H1 (cell line): ENCODE measurements at regions not wholly inside any gene's neighbourhood (a gene's known extent, or its start where the extent isn't known, plus 50 kb on each side); places are given as distances from the start of the nearest gene placed in this dataset.

ENCODE experiments used
- KDM5A ChIP-seq: fragments of 200-600 bp; IDR thresholded peaks from 2 replicates; pipeline ENCODE4 v1.7.1; 2012; ENCODE audit warnings: mild to moderate bottlenecking, low read length, inconsistent platforms, mixed read lengths
- MAFK ChIP-seq: IDR thresholded peaks from 2 replicates; pipeline ENCODE4 v1.6.1; 2012; ENCODE audit warnings: low read depth, mild to moderate bottlenecking, improper control_type of control experiment, low read length
- RNF2 ChIP-seq: fragments of 200-900, 300-1000 bp; sonication (generic); IDR thresholded peaks from 2 replicates; pipeline ENCODE4 v1.7.1; 2016; ENCODE audit warnings: borderline replicate concordance, low read depth, mild to moderate bottlenecking, antibody characterized with exemption, low read length; ENCODE audit not compliant: poor library complexity, severe bottlenecking; ENCODE audit errors: missing control alignments

- no peak for TF ChIP-seq MAFK
- no peak for TF ChIP-seq KDM5A
- TF ChIP-seq RNF2: no peak
Measured at GRCh38 chr7:109757713-109758112, 1188.0 kb downstream of the DNAJB9 start (continued).
